ENCODE measurements at regions not wholly inside any gene's neighbourhood (a gene's known extent, or its start where the extent isn't known, plus 50 kb on each side); places are given as distances from the start of the nearest gene placed in this dataset.
"Not testable (repeated sequence)": the region's sequence is repeated elsewhere in the genome, so short reads cannot be mapped to it uniquely, and the experiment has no call there.

- no peak for DNase-seq (ENCODE audit: low spot score)
Measured at GRCh38 chr1:96178053-96178452, 543.5 kb upstream of the PTBP2 start.

GRCh38 chr1:96183485-96183884, 538.1 kb upstream of the PTBP2 start:
- DNase-seq (ENCODE audit: low spot score), result no peak

- no peak for DNase-seq (ENCODE audit: low spot score)
Measured at GRCh38 chr1:96183928-96184327, 537.7 kb upstream of the PTBP2 start.

- no peak for DNase-seq (ENCODE audit: low spot score)
Measured at GRCh38 chr1:96185181-96185580, 536.4 kb upstream of the PTBP2 start.

- DNase-seq (ENCODE audit: low spot score), result no peak
Measured at GRCh38 chr1:96187020-96187419, 534.6 kb upstream of the PTBP2 start.

GRCh38 chr1:96191165-96191564, 530.4 kb upstream of the PTBP2 start:
- no peak for DNase-seq (ENCODE audit: low spot score)

GRCh38 chr1:96206451-96206850, 515.1 kb upstream of the PTBP2 start:
- DNase-seq (ENCODE audit: low spot score), result no peak

GRCh38 chr1:96207936-96208335, 513.6 kb upstream of the PTBP2 start:
- no peak for DNase-seq (ENCODE audit: low spot score)

- no peak for DNase-seq (ENCODE audit: low spot score)
Measured at GRCh38 chr1:96208428-96208827, 513.2 kb upstream of the PTBP2 start.

GRCh38 chr1:96210054-96210453, 511.5 kb upstream of the PTBP2 start:
- no peak for DNase-seq (ENCODE audit: low spot score)

- no peak for DNase-seq (ENCODE audit: low spot score)
Measured at GRCh38 chr1:96211202-96211601, 510.4 kb upstream of the PTBP2 start.

GRCh38 chr1:96214982-96215381, 506.6 kb upstream of the PTBP2 start:
- no peak for DNase-seq (ENCODE audit: low spot score)

GRCh38 chr1:96220651-96221050, 500.9 kb upstream of the PTBP2 start:
- no peak for DNase-seq (ENCODE audit: low spot score)

- DNase-seq (ENCODE audit: low spot score), result no peak
Measured at GRCh38 chr1:96222701-96223100, 498.9 kb upstream of the PTBP2 start.

- not testable (repeated sequence) for DNase-seq (ENCODE audit: low spot score)
Measured at GRCh38 chr1:96224229-96224628, 497.4 kb upstream of the PTBP2 start.

GRCh38 chr1:96233422-96233821, 488.2 kb upstream of the PTBP2 start:
- no peak for DNase-seq (ENCODE audit: low spot score)

- peak; percentile 56 for DNase-seq (ENCODE audit: low spot score)
Measured at GRCh38 chr1:96234299-96234698, 487.3 kb upstream of the PTBP2 start.

GRCh38 chr1:96236156-96236739, 485.3 kb upstream of the PTBP2 start:
- DNase-seq (ENCODE audit: low spot score), result peak; percentile 81

GRCh38 chr1:96238426-96238825, 483.2 kb upstream of the PTBP2 start:
- no peak for DNase-seq (ENCODE audit: low spot score)

GRCh38 chr1:96240438-96240837, 481.1 kb upstream of the PTBP2 start:
- DNase-seq (ENCODE audit: low spot score), result no peak

- DNase-seq (ENCODE audit: low spot score), result no peak
Measured at GRCh38 chr1:96253246-96254035, 468.1 kb upstream of the PTBP2 start.

- DNase-seq (ENCODE audit: low spot score), result no peak
Measured at GRCh38 chr1:96256130-96256790, 465.3 kb upstream of the PTBP2 start.

- no peak for DNase-seq (ENCODE audit: low spot score)
Measured at GRCh38 chr1:96259399-96259798, 462.2 kb upstream of the PTBP2 start.
